ENCODE measurements at regions not wholly inside any gene's neighbourhood (a gene's known extent, or its start where the extent isn't known, plus 50 kb on each side); places are given as distances from the start of the nearest gene placed in this dataset.
A peak's percentile ranks its signal among the peaks of the same experiment; 100 is the strongest.

GRCh38 chr12:88309546-88309945, 167.4 kb downstream of the TMTC3 start:
- no peak overlapping the region for H3K4me3 ChIP-seq (ENCODE audit: low read depth, low read length)
- peak; percentile 68 for DNase-seq (ENCODE audit: low read depth)

- no peak overlapping the region for H3K4me3 ChIP-seq (ENCODE audit: low read depth, low read length)
- peak; percentile 99 for DNase-seq (ENCODE audit: low read depth)
Measured at GRCh38 chr12:88310069-88310468, 168.0 kb downstream of the TMTC3 start.

- DNase-seq (ENCODE audit: low read depth), result no peak
- no peak overlapping the region for H3K4me3 ChIP-seq (ENCODE audit: low read depth, low read length)
Measured at GRCh38 chr12:88310666-88311065, 168.6 kb downstream of the TMTC3 start.

- DNase-seq (ENCODE audit: low read depth), result no peak
- no peak overlapping the region for H3K4me3 ChIP-seq (ENCODE audit: low read depth, low read length)
Measured at GRCh38 chr12:88313554-88313953, 171.4 kb downstream of the TMTC3 start.

GRCh38 chr12:88314706-88315105, 172.6 kb downstream of the TMTC3 start:
- no peak overlapping the region for H3K4me3 ChIP-seq (ENCODE audit: low read depth, low read length)
- no peak for DNase-seq (ENCODE audit: low read depth)

- DNase-seq (ENCODE audit: low read depth), result no peak
- H3K4me3 ChIP-seq (ENCODE audit: low read depth, low read length), result no peak overlapping the region
Measured at GRCh38 chr12:88318726-88319125, 176.6 kb downstream of the TMTC3 start.

- peak; percentile 90 for DNase-seq (ENCODE audit: low read depth)
- H3K4me3 ChIP-seq (ENCODE audit: low read depth, low read length), result no peak overlapping the region
Measured at GRCh38 chr12:88325076-88325815, 183.1 kb downstream of the TMTC3 start.

- DNase-seq (ENCODE audit: low read depth), result no peak
- no peak overlapping the region for H3K4me3 ChIP-seq (ENCODE audit: low read depth, low read length)
Measured at GRCh38 chr12:88325816-88326189, 183.7 kb downstream of the TMTC3 start.

GRCh38 chr12:88327276-88327675, 185.2 kb downstream of the TMTC3 start:
- H3K4me3 ChIP-seq (ENCODE audit: low read depth, low read length), result no peak overlapping the region
- DNase-seq (ENCODE audit: low read depth), result no peak

- no peak for DNase-seq (ENCODE audit: low read depth)
- no peak overlapping the region for H3K4me3 ChIP-seq (ENCODE audit: low read depth, low read length)
Measured at GRCh38 chr12:88328090-88328489, 186.0 kb downstream of the TMTC3 start.

GRCh38 chr12:88329833-88330232, 187.7 kb downstream of the TMTC3 start:
- H3K4me3 ChIP-seq (ENCODE audit: low read depth, low read length), result no peak overlapping the region
- no peak for DNase-seq (ENCODE audit: low read depth)

GRCh38 chr12:88334271-88334670, 192.2 kb downstream of the TMTC3 start:
- peak; percentile 90 for DNase-seq (ENCODE audit: low read depth)
- H3K4me3 ChIP-seq (ENCODE audit: low read depth, low read length), result no peak overlapping the region

- no peak for DNase-seq (ENCODE audit: low read depth)
- no peak overlapping the region for H3K4me3 ChIP-seq (ENCODE audit: low read depth, low read length)
Measured at GRCh38 chr12:88336076-88336739, 194.1 kb downstream of the TMTC3 start.

- H3K4me3 ChIP-seq (ENCODE audit: low read depth, low read length), result no peak overlapping the region
- DNase-seq (ENCODE audit: low read depth), result no peak
Measured at GRCh38 chr12:88338486-88338885, 196.4 kb downstream of the TMTC3 start.

GRCh38 chr12:88339254-88339949, 197.3 kb downstream of the TMTC3 start:
- H3K4me3 ChIP-seq (ENCODE audit: low read depth, low read length), result no peak overlapping the region
- DNase-seq (ENCODE audit: low read depth), result peak; percentile 65

GRCh38 chr12:88339966-88340365, 197.9 kb downstream of the TMTC3 start:
- H3K4me3 ChIP-seq (ENCODE audit: low read depth, low read length), result no peak overlapping the region
- peak; percentile 47 for DNase-seq (ENCODE audit: low read depth)

GRCh38 chr12:88342251-88342806, 200.2 kb downstream of the TMTC3 start:
- DNase-seq (ENCODE audit: low read depth), result no peak
- H3K4me3 ChIP-seq (ENCODE audit: low read depth, low read length), result no peak overlapping the region

GRCh38 chr12:88351146-88351545, 209.0 kb downstream of the TMTC3 start:
- H3K4me3 ChIP-seq (ENCODE audit: low read depth, low read length), result no peak overlapping the region
- DNase-seq (ENCODE audit: low read depth), result no peak

GRCh38 chr12:88354691-88355090, 212.6 kb downstream of the TMTC3 start:
- H3K4me3 ChIP-seq (ENCODE audit: low read depth, low read length), result no peak overlapping the region
- DNase-seq (ENCODE audit: low read depth), result no peak

- DNase-seq (ENCODE audit: low read depth), result no peak
- no peak overlapping the region for H3K4me3 ChIP-seq (ENCODE audit: low read depth, low read length)
Measured at GRCh38 chr12:88360343-88360742, 218.2 kb downstream of the TMTC3 start.
